Type B pancreatic cell (in vitro differentiated cells): ENCODE measurements at regions not wholly inside any gene's neighbourhood (a gene's known extent, or its start where the extent isn't known, plus 50 kb on each side); places are given as distances from the start of the nearest gene placed in this dataset.

Experiments used
- DNase-seq: peaks from one replicate; pipeline ENCODE4 v3.0.0; 2021; ENCODE audit warnings: mixed read lengths; ENCODE audit not compliant: unreplicated experiment; ENCODE audit errors: extremely low spot score
- H3K27ac Mint-ChIP-seq: 2 replicates; pipeline ENCODE4 v1.8.0; 2021; ENCODE audit warnings: mild to moderate bottlenecking, mixed read lengths
- H3K27me3 Mint-ChIP-seq: 2 replicates; pipeline ENCODE4 v1.8.0; 2021; ENCODE audit warnings: mixed read lengths
- H3K36me3 Mint-ChIP-seq: 2 replicates; pipeline ENCODE4 v1.8.0; 2021; ENCODE audit warnings: mixed read lengths
- H3K4me1 Mint-ChIP-seq: one replicate; pipeline ENCODE4 v1.8.0; 2021; ENCODE audit warnings: mixed read lengths; ENCODE audit not compliant: unreplicated experiment
- H3K4me3 Mint-ChIP-seq: 2 replicates; pipeline ENCODE4 v1.8.0; 2021; ENCODE audit warnings: mild to moderate bottlenecking, mixed read lengths
- H3K9me3 Mint-ChIP-seq: 2 replicates; pipeline ENCODE4 v1.8.0; 2021; ENCODE audit warnings: mixed read lengths
- TF ChIP-seq, protein P1 (sequence below): fragments of 200-600 bp; sonication (generic); conservative IDR thresholded peaks from 2 replicates; pipeline ENCODE4 v1.5.0; 2021; ENCODE audit warnings: antibody characterized with exemption, mild to moderate bottlenecking

DNA sequence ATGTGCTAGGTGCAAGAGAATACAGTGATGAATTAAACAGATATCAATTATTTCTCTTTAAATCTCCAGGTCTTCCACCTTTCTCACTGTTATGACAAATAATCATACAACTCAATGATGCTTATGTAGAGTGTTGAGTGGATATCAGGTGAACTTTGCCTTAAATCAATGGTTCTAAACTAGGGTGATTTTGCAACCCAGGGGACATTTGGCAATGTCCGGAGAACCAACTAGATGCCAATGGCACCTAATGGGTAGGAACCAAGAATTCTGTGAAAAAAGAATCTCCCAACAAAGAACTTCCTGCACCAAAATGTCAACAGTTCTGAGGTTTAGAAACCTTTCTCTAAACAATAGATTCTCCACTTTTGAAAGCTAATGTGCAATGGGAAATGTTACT, 52.0 kb upstream of the GDNF start:
- DNase-seq = no peak
- Mint-ChIP-seq H3K27me3 (peaks cover 12% of the 10 kb centered on the region), H3K4me3 (no peak overlapping the region), H3K4me1 (peaks cover 15% of the 10 kb centered on the region), H3K36me3 (peaks cover 4% of the 10 kb centered on the region), H3K9me3 (peaks cover 12% of the 10 kb centered on the region), H3K27ac (no peak overlapping the region)
- TF ChIP-seq, protein P1, sequence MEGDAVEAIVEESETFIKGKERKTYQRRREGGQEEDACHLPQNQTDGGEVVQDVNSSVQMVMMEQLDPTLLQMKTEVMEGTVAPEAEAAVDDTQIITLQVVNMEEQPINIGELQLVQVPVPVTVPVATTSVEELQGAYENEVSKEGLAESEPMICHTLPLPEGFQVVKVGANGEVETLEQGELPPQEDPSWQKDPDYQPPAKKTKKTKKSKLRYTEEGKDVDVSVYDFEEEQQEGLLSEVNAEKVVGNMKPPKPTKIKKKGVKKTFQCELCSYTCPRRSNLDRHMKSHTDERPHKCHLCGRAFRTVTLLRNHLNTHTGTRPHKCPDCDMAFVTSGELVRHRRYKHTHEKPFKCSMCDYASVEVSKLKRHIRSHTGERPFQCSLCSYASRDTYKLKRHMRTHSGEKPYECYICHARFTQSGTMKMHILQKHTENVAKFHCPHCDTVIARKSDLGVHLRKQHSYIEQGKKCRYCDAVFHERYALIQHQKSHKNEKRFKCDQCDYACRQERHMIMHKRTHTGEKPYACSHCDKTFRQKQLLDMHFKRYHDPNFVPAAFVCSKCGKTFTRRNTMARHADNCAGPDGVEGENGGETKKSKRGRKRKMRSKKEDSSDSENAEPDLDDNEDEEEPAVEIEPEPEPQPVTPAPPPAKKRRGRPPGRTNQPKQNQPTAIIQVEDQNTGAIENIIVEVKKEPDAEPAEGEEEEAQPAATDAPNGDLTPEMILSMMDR = no peak

DNA sequence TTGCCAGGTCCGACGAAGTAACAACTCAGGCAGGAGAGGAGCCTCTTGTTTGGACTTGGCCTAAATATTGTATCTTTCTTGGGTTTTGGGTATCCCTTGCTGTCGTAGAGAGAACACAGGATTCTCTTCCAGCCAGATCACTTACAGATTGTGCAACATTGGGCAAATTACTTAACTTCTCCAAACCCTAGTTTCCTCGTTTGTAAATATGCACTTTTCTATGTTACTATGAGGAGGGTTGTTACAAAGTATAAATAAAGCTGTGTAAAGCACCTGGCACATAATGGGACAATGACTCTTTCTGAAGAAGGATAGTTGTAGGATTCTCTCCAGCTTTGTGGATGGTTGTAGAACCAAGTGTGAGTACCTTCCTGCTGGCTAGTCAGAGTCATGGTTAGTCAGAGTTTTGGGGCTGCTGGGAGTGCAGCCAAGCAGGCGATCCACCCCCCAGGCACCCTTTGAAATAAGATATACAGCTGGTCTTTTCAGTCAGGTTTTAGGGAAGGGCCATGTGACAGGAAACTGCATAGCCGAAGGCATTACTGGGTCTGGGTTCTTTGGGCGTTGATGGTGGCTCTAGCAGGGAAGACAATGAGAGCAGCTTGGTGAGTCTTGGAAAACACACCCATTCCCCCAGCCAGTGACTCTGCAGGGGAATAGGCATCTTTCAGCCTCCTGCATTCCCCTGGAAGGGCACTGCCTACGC, 49.9 kb upstream of the GDNF start:
- H3K36me3 Mint-ChIP-seq = no peaks in the 10 kb centered on the region
- H3K9me3 Mint-ChIP-seq = peaks cover 12% of the 10 kb centered on the region
- no peak overlapping the region for H3K27ac Mint-ChIP-seq
- no peak for DNase-seq
- H3K4me3 Mint-ChIP-seq = no peak overlapping the region
- H3K4me1 Mint-ChIP-seq = peaks cover 23% of the 10 kb centered on the region
- peaks cover 4% of the 10 kb centered on the region for H3K27me3 Mint-ChIP-seq
- TF ChIP-seq, protein P1 = no peak
